ENCODE measurements at regions not wholly inside any gene's neighbourhood (a gene's known extent, or its start where the extent isn't known, plus 50 kb on each side); places are given as distances from the start of the nearest gene placed in this dataset.

GRCh38 chr7:26987338-26987737 lies 108.5 kb downstream of the HOXA1 start:
- TF ChIP-seq POLR2A (IDR thresholded peaks at IDR 0.05) (no peak), CTCF (IDR thresholded peaks at IDR 0.05) (no peak)
